Thyroid gland (tissue), 4 donors: ENCODE measurements at regions not wholly inside any gene's neighbourhood (a gene's known extent, or its start where the extent isn't known, plus 50 kb on each side); places are given as distances from the start of the nearest gene placed in this dataset.

ENCODE experiments used
- CTCF ChIP-seq, 6 experiments: fragments of 200-600 bp in 3 of 6; fragments of 450-650 bp in 3 of 6; sonication (generic) in 3 of 6; IDR thresholded peaks; one replicate each; pipeline ENCODE4 v1.5.1; 2016 to 2019; ENCODE audit warnings: antibody characterized with exemption in 6 of 6, mild to moderate bottlenecking in 2 of 6, inconsistent platforms in 1 of 6, moderate library complexity in 1 of 6
- POLR2A ChIP-seq, 2 donors: fragments of 450-650 bp; IDR thresholded peaks; one replicate each; pipeline ENCODE4 v1.6.1; 2017; ENCODE audit warnings: antibody characterized with exemption in 2 of 2, mild to moderate bottlenecking in 2 of 2, moderate library complexity in 1 of 2

GRCh38 chr3:144264350-144264749, 292.7 kb downstream of the DIPK2A start:
- TF ChIP-seq CTCF (IDR thresholded peaks at IDR 0.05), result no peak
- no peak for TF ChIP-seq POLR2A (IDR thresholded peaks at IDR 0.05)
